ENCODE measurements at regions not wholly inside any gene's neighbourhood (a gene's known extent, or its start where the extent isn't known, plus 50 kb on each side); places are given as distances from the start of the nearest gene placed in this dataset.

DNA sequence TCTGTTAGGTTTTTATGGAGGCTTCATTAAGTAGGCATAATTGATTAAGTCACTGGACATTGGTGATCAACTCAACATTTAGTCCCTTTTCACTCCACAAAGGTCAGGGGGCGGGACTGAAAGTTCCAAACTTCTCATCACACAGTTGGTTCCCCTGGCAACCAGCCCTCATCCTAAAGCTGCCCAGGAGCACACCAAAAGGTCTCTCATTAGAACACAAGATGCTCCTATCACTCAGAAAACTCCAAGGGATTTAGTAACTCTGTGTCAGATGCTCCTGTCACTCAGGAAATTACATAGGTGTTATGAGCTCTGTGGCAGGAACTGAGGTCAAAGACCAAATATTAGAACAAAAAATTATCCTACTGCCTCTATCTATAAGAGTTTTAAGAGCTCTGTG lies 321.5 kb downstream of the OTOL1 start:
- DNase-seq (ENCODE audit: low read depth) = no peak

DNA sequence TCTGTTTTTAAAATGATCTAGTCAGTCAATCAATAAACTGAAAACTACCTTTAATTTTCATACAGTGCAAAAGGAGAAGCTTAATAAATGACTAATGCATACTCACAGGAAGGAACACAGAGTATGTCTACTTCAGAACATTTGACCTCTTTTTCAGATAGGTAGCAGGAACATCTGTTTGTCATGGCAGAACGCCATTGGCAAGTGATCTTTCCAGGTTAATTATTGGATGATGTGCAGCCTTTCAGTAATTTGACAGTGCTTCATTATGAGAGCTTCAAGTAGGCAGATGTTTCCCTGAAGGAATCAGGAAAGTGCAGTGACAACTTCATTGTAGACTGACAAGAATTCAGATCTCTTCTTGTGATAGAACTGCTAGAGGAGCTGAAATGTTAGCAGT lies 325.0 kb downstream of the OTOL1 start:
- DNase-seq (ENCODE audit: low read depth) = no peak

DNA sequence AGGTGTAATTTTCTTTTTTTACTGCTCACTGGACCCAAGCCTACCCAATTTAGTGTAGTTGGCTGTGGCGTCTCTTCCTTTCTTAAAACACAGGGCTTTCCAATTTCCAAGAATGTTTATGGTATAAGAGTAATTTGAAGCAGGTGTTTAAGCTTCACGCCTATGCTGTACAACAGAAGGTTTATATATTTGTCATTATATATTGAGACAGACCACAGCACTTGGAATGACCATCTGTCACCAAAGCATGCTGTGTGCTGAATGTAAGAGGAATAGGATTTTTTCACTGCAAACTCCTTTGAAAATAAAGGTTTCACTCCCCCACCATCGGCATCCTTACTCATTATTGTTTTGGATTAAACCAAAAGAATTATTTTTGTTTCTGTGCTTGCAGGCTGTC lies 325.7 kb downstream of the OTOL1 start:
- DNase-seq (ENCODE audit: low read depth) = no peak

DNA sequence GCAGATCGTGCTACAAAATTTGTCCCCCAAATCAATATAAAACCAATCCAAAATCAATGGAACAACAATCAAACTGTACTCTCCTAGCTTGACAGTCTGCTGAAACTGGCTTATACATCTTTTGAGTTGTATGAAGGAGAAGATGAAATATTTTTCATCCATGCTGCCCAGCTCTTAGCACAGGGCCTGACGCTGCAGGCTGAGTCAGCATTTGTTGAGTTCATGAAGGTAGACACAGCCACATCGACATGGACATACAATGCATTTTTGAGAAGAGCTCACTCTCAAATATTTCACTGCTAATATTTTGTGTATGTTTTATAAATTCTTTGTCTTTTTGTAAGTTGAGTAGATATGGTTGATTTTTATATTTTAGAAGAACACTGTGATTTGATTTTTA lies 327.3 kb downstream of the OTOL1 start:
- no peak for DNase-seq (ENCODE audit: low read depth)

DNA sequence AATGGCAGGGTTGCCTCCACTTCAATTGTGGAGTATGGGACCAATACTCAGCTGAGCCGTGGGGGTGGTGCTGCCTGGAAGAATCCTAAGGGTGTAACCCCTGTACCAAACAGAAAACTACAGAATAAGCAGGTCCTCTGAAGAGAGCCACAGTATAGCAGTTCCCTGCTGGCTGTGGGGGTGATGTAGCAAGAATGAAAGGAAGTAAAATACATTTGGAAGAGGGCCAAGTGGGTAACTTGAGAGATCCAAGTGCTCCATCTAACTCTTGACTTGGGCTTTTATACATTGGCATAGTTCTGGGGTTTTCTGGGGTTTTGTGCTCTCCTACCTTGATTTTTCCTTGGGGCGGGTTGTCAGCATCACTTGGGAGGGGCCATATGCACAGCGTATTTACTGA lies 341.4 kb downstream of the OTOL1 start:
- no peak for DNase-seq (ENCODE audit: low read depth)

DNA sequence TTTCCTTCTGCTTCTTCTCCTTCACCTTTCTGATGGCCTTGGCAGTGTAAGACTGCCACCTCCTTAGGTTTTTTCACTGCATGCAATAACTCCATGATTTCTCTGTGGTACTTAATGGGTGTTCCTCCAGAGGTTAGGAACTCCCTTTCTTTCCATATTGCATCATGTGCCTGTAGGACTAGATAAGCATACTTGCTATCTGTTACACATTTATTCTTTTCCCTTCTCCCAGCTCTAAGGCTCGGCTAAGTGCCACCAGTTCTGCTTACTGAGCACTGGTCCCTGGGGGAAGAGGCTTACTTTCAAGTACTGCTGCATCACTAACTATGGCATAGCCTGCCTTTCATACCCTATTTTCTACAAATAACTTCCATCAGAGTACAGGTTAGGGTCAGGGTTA lies 351.8 kb downstream of the OTOL1 start:
- DNase-seq (ENCODE audit: low read depth) = no peak

DNA sequence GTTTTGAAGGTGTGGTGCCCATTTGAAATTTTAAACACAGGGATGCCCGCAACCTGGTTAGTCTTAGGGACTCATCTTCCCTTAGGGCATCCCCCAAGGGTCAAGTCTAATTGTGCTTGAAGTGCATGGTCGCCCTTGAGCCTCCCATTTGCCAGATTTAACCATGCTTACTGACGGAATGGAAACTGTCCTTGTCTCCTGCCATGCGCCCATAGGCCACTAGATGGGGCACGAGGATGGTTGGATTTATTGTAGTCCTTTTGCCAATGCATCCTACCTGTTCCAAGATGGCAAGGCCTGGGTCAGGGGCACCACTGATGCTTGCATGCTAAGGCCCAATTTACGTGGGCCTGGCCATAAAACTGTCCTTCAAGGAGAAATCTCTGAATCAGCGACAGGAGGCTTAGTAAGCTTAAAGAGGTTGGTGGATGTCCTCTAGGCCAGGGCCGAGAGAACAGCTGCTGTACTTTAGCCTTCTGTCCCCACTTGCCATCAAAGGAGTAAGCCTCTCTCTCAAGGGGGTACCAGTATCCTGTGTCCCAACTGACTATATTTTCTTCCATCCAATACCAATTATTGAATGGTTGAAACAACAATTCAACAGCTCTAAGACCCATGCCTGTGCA lies 355.4 kb downstream of the OTOL1 start:
- DNase-seq (ENCODE audit: low read depth) = peak; percentile 17

DNA sequence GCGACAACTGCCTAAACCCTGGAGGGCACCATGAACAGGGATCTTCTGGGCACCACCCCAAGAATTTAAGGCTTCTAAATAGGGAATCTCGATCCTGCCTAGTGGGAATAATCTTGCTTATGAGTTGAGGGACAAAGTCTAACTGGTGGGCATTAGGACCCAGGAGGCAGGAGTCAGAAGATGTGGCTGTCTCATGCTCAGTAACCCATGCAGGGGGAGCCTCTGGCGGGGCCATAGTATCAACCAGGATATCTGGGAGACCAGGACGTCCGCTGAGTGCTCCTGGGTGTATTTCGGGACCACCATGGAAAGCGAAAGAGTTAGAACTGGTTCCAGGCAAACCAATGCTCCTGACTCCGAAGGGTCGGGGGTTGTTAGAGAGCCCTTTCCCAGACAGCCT lies 356.1 kb downstream of the OTOL1 start:
- DNase-seq (ENCODE audit: low read depth) = no peak

DNA sequence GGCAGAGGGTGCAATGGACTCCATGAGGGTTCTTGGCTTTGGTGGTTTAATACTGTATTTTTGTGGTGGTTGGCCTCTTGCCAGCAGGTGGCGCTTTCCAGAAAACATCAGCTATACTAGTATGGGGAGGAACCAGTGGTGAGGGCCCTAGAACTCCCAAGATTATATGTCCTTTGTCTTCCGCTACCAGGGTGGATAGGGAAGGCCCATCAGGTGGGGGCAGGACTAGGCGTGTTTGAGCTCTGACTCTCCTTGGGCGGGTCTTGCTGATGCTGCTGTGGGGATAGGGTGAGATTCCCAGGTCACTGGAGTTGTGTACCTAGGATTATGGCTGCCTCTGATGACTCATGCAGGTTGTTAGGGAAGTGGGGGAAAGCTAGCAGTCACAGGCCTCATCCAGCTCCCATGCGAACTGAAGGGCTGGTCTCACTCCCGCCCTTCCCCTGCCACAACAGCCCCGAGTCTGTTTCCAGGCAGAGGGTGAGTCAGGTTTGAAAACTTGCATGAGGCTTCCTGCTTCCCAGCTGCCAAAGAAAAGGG lies 357.7 kb downstream of the OTOL1 start:
- peak; percentile 6 for DNase-seq (ENCODE audit: low read depth)

DNA sequence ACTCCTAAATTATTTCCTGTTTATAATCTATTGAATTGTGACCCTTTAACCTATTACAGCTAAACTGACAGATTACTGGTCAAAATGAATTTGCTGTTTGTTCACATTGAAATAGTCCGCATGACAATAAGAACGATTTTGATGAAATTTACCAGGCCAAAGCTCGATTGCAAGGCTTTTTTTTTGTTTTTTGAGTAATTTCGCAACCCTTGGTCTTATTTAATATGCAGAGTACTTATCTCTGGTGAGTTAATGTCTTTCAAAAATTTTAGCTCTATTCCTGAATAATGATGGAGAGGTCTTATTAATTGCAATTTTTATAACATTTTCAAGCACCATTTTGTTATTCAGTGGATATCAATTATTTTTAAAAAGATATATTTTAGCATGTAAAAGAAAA lies 362.4 kb downstream of the OTOL1 start:
- DNase-seq (ENCODE audit: low read depth) = no peak

DNA sequence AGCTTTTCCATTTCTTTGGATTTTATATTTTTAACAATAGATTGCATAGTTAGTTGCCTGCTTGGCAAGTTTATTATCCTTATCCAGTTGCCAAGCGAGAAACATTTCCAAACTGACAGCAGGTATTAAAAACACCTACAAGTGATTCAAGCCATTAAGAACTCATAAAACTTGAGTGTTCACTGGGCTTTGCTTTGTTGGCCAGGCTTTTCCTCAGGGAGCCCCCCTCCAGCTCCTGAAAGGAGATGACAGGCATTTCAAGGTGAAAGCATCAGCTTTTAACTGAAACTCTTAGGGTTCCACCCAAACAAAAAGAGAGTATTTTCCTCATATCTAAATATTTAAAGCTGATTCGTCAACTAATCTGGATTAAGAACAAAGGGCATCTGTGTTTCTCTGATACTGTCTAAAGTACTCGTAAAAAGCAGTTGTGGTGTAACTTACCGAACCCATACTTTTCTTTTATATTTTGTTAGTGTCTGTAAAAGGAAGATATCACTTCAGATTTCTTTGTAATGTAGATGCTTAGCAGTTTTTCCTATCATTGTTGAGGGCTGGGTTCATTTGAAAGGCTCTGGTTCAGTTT lies 363.4 kb downstream of the OTOL1 start:
- no peak for DNase-seq (ENCODE audit: low read depth)

DNA sequence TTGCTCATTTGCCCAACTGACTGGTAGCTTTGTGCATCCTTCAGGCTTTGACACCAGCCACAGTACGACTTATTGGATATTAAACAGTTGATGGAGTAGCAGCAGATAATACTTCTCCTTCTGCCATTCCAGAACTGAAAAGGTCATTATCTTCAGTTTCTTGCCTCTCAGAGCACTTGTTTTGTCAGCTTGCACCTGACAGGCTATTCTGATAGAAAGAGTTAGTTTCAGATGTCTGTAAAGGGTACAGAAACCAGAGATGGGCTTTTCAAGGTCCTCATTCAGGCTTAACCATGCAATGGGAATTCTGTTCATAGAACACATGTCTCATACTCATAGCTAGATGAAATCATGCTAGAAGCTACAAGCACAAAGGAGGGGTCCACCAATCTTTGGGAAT lies 367.2 kb downstream of the OTOL1 start:
- no peak for DNase-seq (ENCODE audit: low read depth)

DNA sequence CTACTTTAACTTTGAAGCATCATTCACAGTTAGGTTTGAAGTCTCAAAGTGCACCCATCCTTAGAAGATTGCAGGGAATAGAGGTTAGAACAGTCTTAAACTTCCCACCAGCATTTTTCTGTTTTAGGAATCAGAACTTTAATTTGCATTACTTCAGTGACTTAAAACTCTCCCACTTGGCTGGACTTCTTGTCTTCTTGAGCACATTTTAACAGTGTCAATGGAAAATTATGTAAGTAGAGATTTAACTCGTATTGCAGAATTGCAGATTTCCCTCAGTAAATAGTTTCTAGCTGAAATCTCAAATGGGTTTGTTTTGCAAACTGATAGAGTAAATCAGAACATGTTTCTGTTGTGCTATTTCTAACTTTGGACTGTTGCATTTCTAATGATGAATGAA lies 369.6 kb downstream of the OTOL1 start:
- no peak for DNase-seq (ENCODE audit: low read depth)

DNA sequence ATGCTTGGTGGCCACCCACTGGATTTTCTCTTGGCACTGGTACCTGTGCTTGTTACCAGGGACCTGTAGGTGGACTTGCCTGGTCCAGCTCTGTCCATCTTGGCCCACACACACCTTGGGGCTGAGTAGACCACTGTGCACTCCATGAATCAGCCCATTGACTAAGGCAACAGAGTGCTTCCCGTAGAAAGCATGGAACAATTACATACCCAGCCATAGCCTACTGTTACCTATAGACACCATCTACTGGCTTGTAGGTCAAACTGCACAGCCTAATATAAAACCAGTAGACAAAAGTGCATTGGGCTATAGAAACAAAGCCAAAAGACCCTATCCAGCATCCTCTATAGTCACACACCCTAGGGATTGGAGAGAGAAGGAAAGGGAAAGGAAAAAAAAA lies 378.9 kb downstream of the OTOL1 start:
- no peak for DNase-seq (ENCODE audit: low read depth)

DNA sequence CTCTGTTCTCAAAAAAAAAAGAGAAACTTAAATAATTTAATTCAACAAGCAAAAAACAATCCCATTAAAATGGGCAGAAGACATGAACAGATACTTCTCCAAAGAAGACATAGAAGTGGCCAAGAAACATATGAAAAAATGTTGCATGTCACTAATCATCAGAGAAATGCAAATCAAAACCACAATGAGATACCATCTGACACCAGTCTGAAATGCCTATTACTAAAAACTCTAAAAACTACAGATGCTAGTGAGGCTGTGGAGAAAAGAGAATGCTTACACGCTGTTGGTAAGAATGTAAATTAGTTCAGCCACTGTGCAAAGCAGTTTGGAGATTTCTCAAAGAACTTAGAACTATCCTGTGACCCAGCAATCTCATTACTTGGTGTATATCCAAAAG lies 382.9 kb downstream of the OTOL1 start:
- no peak for DNase-seq (ENCODE audit: low read depth)

DNA sequence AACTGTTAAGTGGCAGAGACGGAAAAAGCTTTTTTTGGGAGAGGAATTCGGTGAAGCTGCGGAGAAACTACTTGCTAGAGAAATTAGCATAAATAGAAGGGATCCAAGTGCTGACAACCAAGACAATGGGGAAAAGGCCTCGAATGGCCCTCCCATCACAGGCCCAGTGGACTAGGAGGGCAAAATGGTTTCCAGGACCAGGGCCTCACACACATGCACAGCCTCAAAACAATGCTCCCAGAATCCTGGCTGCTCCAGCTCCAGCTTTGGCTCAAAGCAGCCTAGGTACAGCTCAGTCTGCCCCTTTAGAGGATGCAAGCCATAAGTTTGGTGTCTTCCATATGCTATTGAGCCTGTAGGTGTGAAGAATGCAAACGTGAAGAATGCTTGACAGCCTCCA lies 388.2 kb downstream of the OTOL1 start:
- no peak for DNase-seq (ENCODE audit: low read depth)

DNA sequence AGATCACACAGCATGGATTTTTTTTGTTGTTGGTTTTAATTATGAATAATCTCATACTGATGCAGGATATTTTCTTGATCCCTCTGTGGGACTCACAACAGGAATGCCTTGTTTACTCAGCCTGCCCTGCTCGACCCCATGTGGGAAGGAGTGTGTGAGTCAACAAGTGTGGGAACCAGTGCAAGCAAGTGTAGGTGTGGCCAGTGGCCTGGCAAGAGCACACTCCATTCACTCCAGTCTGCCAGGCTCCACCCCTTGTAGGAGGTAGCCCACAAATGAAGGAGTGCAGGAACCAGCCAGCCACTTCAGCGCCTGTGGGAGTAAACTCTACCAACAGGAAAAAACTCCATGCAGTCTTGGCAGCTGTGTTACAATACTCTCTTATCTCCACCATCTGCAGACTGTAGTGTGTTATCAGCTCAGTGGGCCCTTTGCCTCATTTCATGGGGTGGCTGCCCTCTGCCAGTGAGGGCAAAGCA lies 393.6 kb downstream of the OTOL1 start:
- peak; percentile 69 for DNase-seq (ENCODE audit: low read depth)

DNA sequence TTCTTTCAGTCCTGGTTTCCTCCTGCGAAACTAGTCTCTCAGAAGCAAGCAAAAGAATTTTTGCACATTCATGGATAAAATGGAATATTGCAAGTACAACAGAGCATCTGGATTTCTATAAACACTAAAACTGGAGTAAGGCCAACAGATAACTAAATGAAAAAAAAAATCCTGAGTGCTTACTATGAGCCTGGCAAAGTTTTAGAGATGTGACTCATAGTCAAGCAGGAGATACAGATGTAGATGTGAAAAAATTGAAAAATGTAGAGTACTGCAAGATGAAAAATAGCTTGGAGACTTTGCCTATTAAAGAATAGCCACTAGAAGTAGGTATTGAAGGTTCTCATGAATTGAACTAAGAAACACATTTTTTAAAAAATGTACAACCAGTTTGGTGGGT lies 397.4 kb downstream of the OTOL1 start:
- DNase-seq (ENCODE audit: low read depth) = no peak

DNA sequence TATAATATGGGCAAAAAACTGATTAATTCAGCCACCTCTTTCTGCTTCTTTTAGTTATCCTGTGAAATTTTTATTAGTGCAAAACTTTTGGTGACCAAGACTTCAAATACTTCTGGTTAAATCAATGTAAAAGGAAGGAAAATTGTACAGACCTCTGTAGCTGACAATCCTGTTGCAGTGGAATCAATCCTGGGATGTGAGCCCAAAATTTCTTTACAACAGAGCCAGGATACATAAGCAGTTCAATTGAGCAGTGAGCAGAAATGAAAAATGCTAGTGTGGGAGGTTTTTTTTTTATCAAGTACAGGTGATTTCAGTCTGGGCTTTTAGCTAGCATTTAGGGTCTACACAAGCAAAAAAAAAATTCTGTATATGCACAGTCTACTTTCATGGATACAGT lies 398.0 kb downstream of the OTOL1 start:
- no peak for DNase-seq (ENCODE audit: low read depth)

DNA sequence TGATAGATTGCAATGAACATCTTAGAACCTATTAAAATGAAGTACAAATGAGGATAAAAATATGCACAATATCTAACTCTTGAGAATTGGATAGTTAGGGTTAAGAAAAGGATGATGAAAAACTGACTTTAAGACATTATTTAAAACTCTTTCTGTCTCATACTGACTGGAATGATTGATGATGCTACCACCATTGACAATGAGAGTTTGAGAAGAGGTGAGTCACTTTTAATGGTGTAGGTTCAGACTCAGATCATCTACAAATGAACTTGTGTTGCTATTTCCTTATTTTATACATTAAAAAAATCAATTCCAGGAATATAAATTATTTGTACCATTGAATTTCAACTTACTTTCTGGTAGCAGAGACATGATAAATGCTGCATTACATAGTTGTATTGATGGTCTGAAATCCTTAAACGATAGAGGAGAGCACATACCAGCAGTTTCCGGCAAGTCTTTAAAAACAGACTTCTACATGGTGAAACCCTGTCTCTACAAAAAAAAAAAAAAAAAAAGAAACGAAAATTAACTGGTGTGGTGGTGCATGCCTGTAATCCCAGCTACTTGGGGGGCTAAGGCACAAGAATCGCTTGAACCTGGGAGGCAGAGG lies 409.0 kb downstream of the OTOL1 start:
- no peak for DNase-seq (ENCODE audit: low read depth)

DNA sequence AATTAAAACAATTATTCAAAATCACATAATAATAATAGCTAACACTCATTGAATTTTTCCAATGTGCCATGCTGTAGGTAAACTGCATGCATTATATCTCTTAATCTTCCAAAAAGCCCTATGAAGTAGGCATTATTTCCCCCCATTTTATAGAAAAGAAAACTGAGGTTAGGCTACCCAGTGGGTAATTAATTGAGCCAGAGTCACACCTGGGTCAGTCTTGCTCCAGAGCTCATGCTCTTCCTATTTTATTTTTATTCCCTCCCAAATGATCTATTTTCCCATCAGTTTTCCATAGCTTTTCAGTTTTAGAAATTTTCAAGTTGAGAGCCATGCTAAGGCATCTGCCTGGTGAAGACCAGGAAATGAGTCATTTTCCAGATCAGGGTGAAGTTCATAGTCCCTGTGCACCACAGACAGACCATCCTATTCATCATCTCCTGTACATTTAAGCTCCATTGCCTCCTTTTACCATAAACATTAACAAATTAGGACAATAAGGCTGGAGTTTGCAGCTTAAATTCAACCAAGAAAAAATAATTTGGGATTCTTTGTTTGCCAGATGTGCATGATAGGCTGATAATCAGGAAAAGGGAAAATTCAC lies 417.3 kb downstream of the OTOL1 start:
- no peak for DNase-seq (ENCODE audit: low read depth)

DNA sequence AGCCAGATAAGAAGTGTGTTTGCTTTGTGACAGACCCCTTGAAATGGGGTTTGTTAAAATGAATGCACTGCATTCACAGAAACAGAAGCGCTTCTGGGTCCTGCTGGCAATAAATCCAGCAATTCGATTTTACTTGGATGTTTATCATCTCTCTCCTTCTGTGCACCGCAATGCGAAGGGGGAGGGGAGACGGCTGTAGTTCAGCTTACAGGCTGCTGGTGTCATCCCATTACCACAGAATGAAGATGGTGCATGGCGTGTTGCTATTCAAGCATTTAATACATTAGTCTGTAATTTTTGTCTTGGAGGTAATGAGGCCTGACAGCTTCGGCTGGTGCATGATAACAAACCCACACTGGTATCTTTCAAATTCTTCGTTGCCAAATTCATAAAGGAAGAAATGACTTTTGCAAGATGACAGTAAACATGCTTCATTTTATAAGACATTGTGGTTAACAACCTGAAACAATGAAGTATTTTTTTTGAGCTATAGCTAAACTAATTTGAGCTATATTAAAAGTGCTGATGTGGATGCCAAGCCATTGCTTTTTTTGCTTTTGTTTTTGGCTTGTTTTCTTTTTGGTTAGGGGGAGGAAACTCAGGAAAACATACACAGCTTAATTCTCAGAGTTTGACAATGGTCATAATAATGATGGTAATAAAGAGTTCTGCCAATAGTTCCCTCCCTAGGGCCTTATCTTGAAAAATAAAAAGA lies 418.3 kb downstream of the OTOL1 start:
- DNase-seq (ENCODE audit: low read depth) = no peak

DNA sequence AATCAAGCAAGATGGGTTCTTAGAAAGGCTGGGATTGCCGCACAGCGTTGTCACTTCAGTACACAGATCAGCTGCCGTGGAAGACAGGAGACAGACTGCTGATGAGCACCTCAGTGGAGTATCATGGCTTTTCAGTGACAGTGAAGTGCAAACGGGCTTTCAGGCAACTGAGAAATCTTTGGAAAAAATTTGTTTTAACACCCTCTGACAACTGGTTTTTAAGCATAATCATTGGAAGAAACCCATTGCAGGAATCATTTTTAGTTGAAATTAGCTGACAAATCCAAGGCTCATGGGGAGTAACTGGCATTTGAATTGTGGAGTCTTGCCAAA lies 418.8 kb downstream of the OTOL1 start:
- no peak for DNase-seq (ENCODE audit: low read depth)

Data from GM04504 (cell line).